Endothelial cell of umbilical vein (primary cell): ENCODE measurements at regions not wholly inside any gene's neighbourhood (a gene's known extent, or its start where the extent isn't known, plus 50 kb on each side); places are given as distances from the start of the nearest gene placed in this dataset.

Experiments
- BruUV-seq: library from RNA; stranded (reverse); fragments of 400-500 nt; replicated peaks from 2 replicates; lab custom pipeline; 2021; lab: Mats Ljungman, UMichigan
- CTCF ChIA-PET: fragments of 300-600, 350-600 bp; sonication (Branson Sonifier 250); formaldehyde crosslinking; loops from one replicate; lab custom pipeline; 2021; ENCODE audit warnings: antibody characterized with exemption, inconsistent platforms; lab: Charles Lee
- POLR2A ChIA-PET: fragments of 300-600, 350-600 bp; sonication (Branson Sonifier 250); formaldehyde crosslinking; loops from one replicate; lab custom pipeline; 2021; ENCODE audit warnings: antibody characterized with exemption, inconsistent platforms; lab: Charles Lee
- DNase-seq: peaks from one replicate; pipeline ENCODE4 v3.0.0-alpha.2; 2011; ENCODE audit warnings: low read depth, low spot score
- FAIRE-seq: peaks from 2 replicates; lab custom pipeline; 2011; peaks lifted over from hg19 to GRCh38; lab: Jason Lieb, UNC
- H2AFZ ChIP-seq: 2 replicates; pipeline ENCODE4 v1.6.0; 2012; ENCODE audit warnings: low read depth, low read length, control low read depth, inconsistent platforms
- H3K27ac ChIP-seq: 2 replicates; pipeline ENCODE4 v1.5.1; 2011; ENCODE audit warnings: low read depth, mild to moderate bottlenecking, control low read depth, low read length, moderate library complexity; ENCODE audit not compliant: insufficient read depth
- H3K27me3 ChIP-seq, 2 experiments: 2 replicates each; pipeline versions ENCODE4 v1.6.0 to v1.6.1; 2011; ENCODE audit warnings: low read length in 2 of 2, mixed read lengths in 1 of 2; ENCODE audit not compliant: control insufficient read depth in 2 of 2, insufficient read depth in 2 of 2
- H3K36me3 ChIP-seq, 2 experiments: 2 replicates in 1 of 2; 3 replicates in 1 of 2; pipeline ENCODE4 v1.5.1; 2011; ENCODE audit warnings: low read length in 2 of 2, mild to moderate bottlenecking in 1 of 2, moderate library complexity in 1 of 2; ENCODE audit not compliant: control insufficient read depth in 2 of 2, insufficient read depth in 2 of 2; ENCODE audit errors: extremely low read depth in 1 of 2
- H3K4me1 ChIP-seq: 3 replicates; pipeline ENCODE4 v1.5.1; 2011; ENCODE audit warnings: mild to moderate bottlenecking, low read length; ENCODE audit not compliant: control insufficient read depth, insufficient read depth; ENCODE audit errors: extremely low read depth
- H3K4me2 ChIP-seq: 2 replicates; pipeline ENCODE4 v1.6.1; 2011; ENCODE audit warnings: low read length, control low read depth, mixed read lengths; ENCODE audit not compliant: insufficient read depth
- H3K4me3 ChIP-seq, 3 experiments: fragments of 200-600 bp in 1 of 3; sonication (generic), shearing (Covaris generic) in 1 of 3; replicated peaks in 1 of 3; 2 replicates each; pipeline ENCODE4 v1.5.1; 2011 to 2016; ENCODE audit warnings: control low read depth in 3 of 3, low read length in 3 of 3, mild to moderate bottlenecking in 2 of 3, inconsistent platforms in 1 of 3, low read depth in 1 of 3, moderate library complexity in 1 of 3; ENCODE audit not compliant: insufficient read depth in 1 of 3
- H3K79me2 ChIP-seq: 2 replicates; pipeline ENCODE4 v1.6.0; 2012; ENCODE audit warnings: low read length, inconsistent platforms; ENCODE audit not compliant: control insufficient read depth, insufficient read depth
- H3K9ac ChIP-seq: replicated peaks from 2 replicates; pipeline ENCODE3; 2011; ENCODE audit warnings: low read length, control low read depth; ENCODE audit not compliant: insufficient read depth; ENCODE audit errors: extremely low read depth
- H3K9me1 ChIP-seq: replicated peaks from 3 replicates; pipeline ENCODE4 v1.6.0; 2011; ENCODE audit warnings: mild to moderate bottlenecking, low read length; ENCODE audit not compliant: control insufficient read depth, insufficient read depth; ENCODE audit errors: extremely low read depth
- H3K9me3 ChIP-seq: replicated peaks from 2 replicates; pipeline ENCODE4 v1.5.1; 2012; ENCODE audit warnings: low read length, inconsistent platforms; ENCODE audit not compliant: control insufficient read depth, insufficient read depth
- H4K20me1 ChIP-seq: replicated peaks from 2 replicates; pipeline ENCODE3; 2011; ENCODE audit warnings: mild to moderate bottlenecking, low read length; ENCODE audit not compliant: control insufficient read depth, insufficient read depth; ENCODE audit errors: extremely low read depth
- CTCF ChIP-seq, 2 donors: IDR thresholded peaks; 1 replicate in 1 of 2; 2 replicates in 1 of 2; pipeline ENCODE4 v1.5.1; 2011; ENCODE audit warnings: low read length in 2 of 2, mild to moderate bottlenecking in 2 of 2, moderate library complexity in 2 of 2, control low read depth in 1 of 2, inconsistent platforms in 1 of 2, low read depth in 1 of 2; ENCODE audit not compliant: insufficient read depth in 1 of 2; ENCODE audit errors: extremely low read depth in 1 of 2
- EZH2 ChIP-seq: IDR thresholded peaks from 2 replicates; pipeline ENCODE4 v1.6.1; 2012; ENCODE audit warnings: borderline replicate concordance, low read depth, mild to moderate bottlenecking, moderate library complexity, low read length, inconsistent platforms; ENCODE audit not compliant: severe bottlenecking
- FOS ChIP-seq: IDR thresholded peaks from 2 replicates; pipeline ENCODE4 v1.6.1; 2011; ENCODE audit warnings: mild to moderate bottlenecking, low read length, moderate library complexity, borderline replicate concordance; ENCODE audit not compliant: insufficient read depth
- GATA2 ChIP-seq: IDR thresholded peaks from 2 replicates; pipeline ENCODE4 v1.7.0; 2011; ENCODE audit warnings: low read depth, mild to moderate bottlenecking, moderate library complexity, mixed read lengths, low read length; ENCODE audit not compliant: insufficient read length, insufficient read depth
- JUN ChIP-seq: IDR thresholded peaks from 2 replicates; pipeline ENCODE4 v1.6.1; 2011; ENCODE audit warnings: borderline replicate concordance, low read depth; ENCODE audit not compliant: insufficient read length, insufficient read depth
- MAX ChIP-seq: IDR thresholded peaks from 2 replicates; pipeline ENCODE4 v1.6.1; 2011; ENCODE audit not compliant: insufficient read depth, insufficient read length
- MYC ChIP-seq: IDR thresholded peaks from one replicate; pipeline ENCODE4 v1.6.1; 2011; ENCODE audit warnings: mild to moderate bottlenecking, low read depth, low read length
- POLR2A ChIP-seq: IDR thresholded peaks from 2 replicates; pipeline ENCODE4 v1.6.1; 2012; ENCODE audit warnings: low read depth, mild to moderate bottlenecking, control low read depth, low read length
- POLR2AphosphoS5 ChIP-seq: IDR thresholded peaks from 2 replicates; pipeline ENCODE4 v1.6.1; 2012; ENCODE audit warnings: low read depth, mild to moderate bottlenecking, control low read depth, low read length, moderate library complexity; ENCODE audit not compliant: insufficient read depth
- dilution Hi-C: fragments of 300-500 bp; cut with MboI; formaldehyde crosslinking; loops from one replicate; pipeline ENCODE4 v1.15.0; 2019; ENCODE audit warnings: low sequenced_read_pairs; ENCODE audit not compliant: extremely low pct_ligation_motif_present
- intact Hi-C: fragments of 100-400 bp; cut with micrococcal nuclease; formaldehyde crosslinking; loops from one replicate; pipeline ENCODE4 v1.10.0; 2022

- dilution Hi-C loops (no loop called here), intact Hi-C loops (loop anchor here (10.0 kb wide), 1 partner anchor 1221 kb away; no protein-coding TSS in a partner anchor)
- TF ChIP-seq POLR2AphosphoS5 = no peak
- TF ChIP-seq CTCF (IDR thresholded peaks at IDR 0.05; ENCODE audit: extremely low read depth in 1 of 2, insufficient read depth in 1 of 2, low read depth in 1 of 2, low read length in 2 of 2) = no peak
- no peak for TF ChIP-seq POLR2A
- TF ChIP-seq EZH2 = no peak
- TF ChIP-seq MYC = no peak
- no peak for TF ChIP-seq FOS
- no peak for TF ChIP-seq GATA2
- TF ChIP-seq JUN = no peak
- no peak for TF ChIP-seq MAX
- Histone ChIP-seq H2AFZ (no peak overlapping the region), H3K4me3 (no peak overlapping the region), H3K9me1 (no peaks in the 10 kb centered on the region), H3K27ac (no peak overlapping the region), H4K20me1 (no peaks in the 10 kb centered on the region), H3K4me1 (peaks cover 24% of the 10 kb centered on the region), H3K79me2 (no peaks in the 10 kb centered on the region), H3K9me3 (no peaks in the 10 kb centered on the region), H3K4me2 (no peak overlapping the region), H3K9ac (no peak overlapping the region), H3K27me3 (no peaks in the 10 kb centered on the region), H3K36me3 (no peaks in the 10 kb centered on the region)
- ChIA-PET POLR2A (no interaction called here), CTCF (no interaction called here)
- BruUV-seq = no TSS peak
- no peak for DNase-seq
- FAIRE-seq = no peak
Observed at GRCh38 chr10:32143302-32143847, 87.2 kb upstream of the KIF5B start.
